ENCODE measurements at regions not wholly inside any gene's neighbourhood (a gene's known extent, or its start where the extent isn't known, plus 50 kb on each side); places are given as distances from the start of the nearest gene placed in this dataset.

- Histone ChIP-seq H3K9ac (ENCODE audit: insufficient read length, low read depth) (no peak overlapping the region), H3K27me3 (ENCODE audit: insufficient read depth, insufficient read length) (no peaks in the 10 kb centered on the region)
- TF ChIP-seq YY1 (IDR thresholded peaks at IDR 0.05; ENCODE audit: insufficient read depth, insufficient read length), result no peak
- TF ChIP-seq SUZ12 (IDR thresholded peaks at IDR 0.05; ENCODE audit: extremely low read depth, insufficient read depth, insufficient read length), result no peak
- TF ChIP-seq ZNF274 (IDR thresholded peaks at IDR 0.05; ENCODE audit: low read depth, low read length), result no peak
These were observed 455.3 kb downstream of the BCL11B start for GRCh38 chr14:98816720-98817119.

GRCh38 chr14:98819132-98819866 is 452.7 kb downstream of the BCL11B start:
- DNase-seq (ENCODE audit: low read depth, low spot score), result peak; percentile 38
- Histone ChIP-seq H3K36me3 (ENCODE audit: insufficient read depth, insufficient read length, low read length) (no peaks in the 10 kb centered on the region), H3K4me1 (ENCODE audit: insufficient read depth, insufficient read length) (no peaks in the 10 kb centered on the region), H3K9me3 (ENCODE audit: insufficient read depth, low read length) (no peaks in the 10 kb centered on the region), H3K9ac (ENCODE audit: insufficient read length, low read depth) (no peak overlapping the region), H3K4me3 (ENCODE audit: insufficient read length, low read depth) (no peak overlapping the region), H3K27me3 (ENCODE audit: insufficient read depth, insufficient read length) (no peaks in the 10 kb centered on the region)
- TF ChIP-seq YY1 (IDR thresholded peaks at IDR 0.05; ENCODE audit: insufficient read depth, insufficient read length) (no peak), SUZ12 (IDR thresholded peaks at IDR 0.05; ENCODE audit: extremely low read depth, insufficient read depth, insufficient read length) (no peak), ZNF274 (IDR thresholded peaks at IDR 0.05; ENCODE audit: low read depth, low read length) (no peak)

More at GRCh38 chr14:98816720-98817119, 455.3 kb downstream of the BCL11B start:
- no peaks in the 10 kb centered on the region for H3K9me3 ChIP-seq (ENCODE audit: insufficient read depth, low read length)
- no peaks in the 10 kb centered on the region for H3K36me3 ChIP-seq (ENCODE audit: insufficient read depth, insufficient read length, low read length)
- H3K4me1 ChIP-seq (ENCODE audit: insufficient read depth, insufficient read length), result no peaks in the 10 kb centered on the region
- DNase-seq (ENCODE audit: low read depth, low spot score), result no peak
- H3K4me3 ChIP-seq (ENCODE audit: insufficient read length, low read depth), result no peak overlapping the region

GRCh38 chr14:98819867-98820206 is 452.2 kb downstream of the BCL11B start:
- Histone ChIP-seq H3K4me3 (ENCODE audit: insufficient read length, low read depth) (no peak overlapping the region), H3K9me3 (ENCODE audit: insufficient read depth, low read length) (no peaks in the 10 kb centered on the region), H3K36me3 (ENCODE audit: insufficient read depth, insufficient read length, low read length) (no peaks in the 10 kb centered on the region), H3K27me3 (ENCODE audit: insufficient read depth, insufficient read length) (no peaks in the 10 kb centered on the region), H3K4me1 (ENCODE audit: insufficient read depth, insufficient read length) (no peaks in the 10 kb centered on the region), H3K9ac (ENCODE audit: insufficient read length, low read depth) (no peak overlapping the region)
- DNase-seq (ENCODE audit: low read depth, low spot score), result peak; percentile 38
- no peak for TF ChIP-seq SUZ12 (IDR thresholded peaks at IDR 0.05; ENCODE audit: extremely low read depth, insufficient read depth, insufficient read length)
- no peak for TF ChIP-seq ZNF274 (IDR thresholded peaks at IDR 0.05; ENCODE audit: low read depth, low read length)
- no peak for TF ChIP-seq YY1 (IDR thresholded peaks at IDR 0.05; ENCODE audit: insufficient read depth, insufficient read length)

GRCh38 chr14:98822917-98823316 is 449.1 kb downstream of the BCL11B start:
- Histone ChIP-seq H3K36me3 (ENCODE audit: insufficient read depth, insufficient read length, low read length) (no peaks in the 10 kb centered on the region), H3K4me3 (ENCODE audit: insufficient read length, low read depth) (no peak overlapping the region), H3K9me3 (ENCODE audit: insufficient read depth, low read length) (no peaks in the 10 kb centered on the region), H3K27me3 (ENCODE audit: insufficient read depth, insufficient read length) (no peaks in the 10 kb centered on the region), H3K9ac (ENCODE audit: insufficient read length, low read depth) (no peak overlapping the region), H3K4me1 (ENCODE audit: insufficient read depth, insufficient read length) (no peaks in the 10 kb centered on the region)
- TF ChIP-seq YY1 (IDR thresholded peaks at IDR 0.05; ENCODE audit: insufficient read depth, insufficient read length) (no peak), SUZ12 (IDR thresholded peaks at IDR 0.05; ENCODE audit: extremely low read depth, insufficient read depth, insufficient read length) (no peak), ZNF274 (IDR thresholded peaks at IDR 0.05; ENCODE audit: low read depth, low read length) (no peak)
- DNase-seq (ENCODE audit: low read depth, low spot score), result no peak

- Histone ChIP-seq H3K27me3 (ENCODE audit: insufficient read depth, insufficient read length) (no peaks in the 10 kb centered on the region), H3K9ac (ENCODE audit: insufficient read length, low read depth) (no peak overlapping the region)
These were observed 445.4 kb downstream of the BCL11B start for GRCh38 chr14:98826618-98827017.

GRCh38 chr14:98834119-98834518 is 437.9 kb downstream of the BCL11B start:
- DNase-seq (ENCODE audit: low read depth, low spot score), result no peak
- H3K4me3 ChIP-seq (ENCODE audit: insufficient read length, low read depth), result no peak overlapping the region
- H3K9me3 ChIP-seq (ENCODE audit: insufficient read depth, low read length), result no peaks in the 10 kb centered on the region
- H3K4me1 ChIP-seq (ENCODE audit: insufficient read depth, insufficient read length), result no peaks in the 10 kb centered on the region
- no peaks in the 10 kb centered on the region for H3K27me3 ChIP-seq (ENCODE audit: insufficient read depth, insufficient read length)
- no peaks in the 10 kb centered on the region for H3K36me3 ChIP-seq (ENCODE audit: insufficient read depth, insufficient read length, low read length)
- TF ChIP-seq SUZ12 (IDR thresholded peaks at IDR 0.05; ENCODE audit: extremely low read depth, insufficient read depth, insufficient read length), result no peak
- TF ChIP-seq ZNF274 (IDR thresholded peaks at IDR 0.05; ENCODE audit: low read depth, low read length), result no peak
- no peak for TF ChIP-seq YY1 (IDR thresholded peaks at IDR 0.05; ENCODE audit: insufficient read depth, insufficient read length)
- no peak overlapping the region for H3K9ac ChIP-seq (ENCODE audit: insufficient read length, low read depth)

More at GRCh38 chr14:98826618-98827017, 445.4 kb downstream of the BCL11B start:
- Histone ChIP-seq H3K9me3 (ENCODE audit: insufficient read depth, low read length) (no peaks in the 10 kb centered on the region), H3K36me3 (ENCODE audit: insufficient read depth, insufficient read length, low read length) (no peaks in the 10 kb centered on the region), H3K4me3 (ENCODE audit: insufficient read length, low read depth) (no peak overlapping the region), H3K4me1 (ENCODE audit: insufficient read depth, insufficient read length) (no peaks in the 10 kb centered on the region)
- no peak for DNase-seq (ENCODE audit: low read depth, low spot score)
- TF ChIP-seq SUZ12 (IDR thresholded peaks at IDR 0.05; ENCODE audit: extremely low read depth, insufficient read depth, insufficient read length) (no peak), YY1 (IDR thresholded peaks at IDR 0.05; ENCODE audit: insufficient read depth, insufficient read length) (no peak)

GRCh38 chr14:98835051-98835824 is 436.8 kb downstream of the BCL11B start:
- H3K9ac ChIP-seq (ENCODE audit: insufficient read length, low read depth), result no peak overlapping the region
- TF ChIP-seq ZNF274 (IDR thresholded peaks at IDR 0.05; ENCODE audit: low read depth, low read length) (no peak), SUZ12 (IDR thresholded peaks at IDR 0.05; ENCODE audit: extremely low read depth, insufficient read depth, insufficient read length) (no peak), YY1 (IDR thresholded peaks at IDR 0.05; ENCODE audit: insufficient read depth, insufficient read length) (no peak)
- no peaks in the 10 kb centered on the region for H3K4me1 ChIP-seq (ENCODE audit: insufficient read depth, insufficient read length)
- no peaks in the 10 kb centered on the region for H3K27me3 ChIP-seq (ENCODE audit: insufficient read depth, insufficient read length)
- H3K36me3 ChIP-seq (ENCODE audit: insufficient read depth, insufficient read length, low read length), result no peaks in the 10 kb centered on the region
- H3K4me3 ChIP-seq (ENCODE audit: insufficient read length, low read depth), result no peak overlapping the region
- no peak for DNase-seq (ENCODE audit: low read depth, low spot score)
- no peaks in the 10 kb centered on the region for H3K9me3 ChIP-seq (ENCODE audit: insufficient read depth, low read length)
